ENCODE measurements at regions not wholly inside any gene's neighbourhood (a gene's known extent, or its start where the extent isn't known, plus 50 kb on each side); places are given as distances from the start of the nearest gene placed in this dataset.
"Not testable (repeated sequence)": the region's sequence is repeated elsewhere in the genome, so short reads cannot be mapped to it uniquely, and the experiment has no call there.

- ATAC-seq = no peak
- intact Hi-C loops (cut with DNase I) = no loop called here
- DNase-seq (ENCODE audit: missing footprints) = no peak
Observed at GRCh38 chr2:216754336-216754735, 59.0 kb upstream of the IGFBP5 start.

- ATAC-seq (peak; percentile 13), DNase-seq (ENCODE audit: missing footprints) (no peak)
- intact Hi-C loops (cut with DNase I) = no loop called here
Observed at GRCh38 chr2:216752855-216753505, 57.6 kb upstream of the IGFBP5 start.

- intact Hi-C loops (cut with DNase I); DNase-seq (ENCODE audit: missing footprints); ATAC-seq: not testable (repeated sequence)
Observed at GRCh38 chr2:216750750-216751149, 55.4 kb upstream of the IGFBP5 start.

- DNase-seq (ENCODE audit: missing footprints) = not testable (repeated sequence)
Observed at GRCh38 chr2:216746268-216746667, 50.9 kb upstream of the IGFBP5 start.

GRCh38 chr2:216745453-216745852 lies 50.1 kb upstream of the IGFBP5 start:
- DNase-seq (ENCODE audit: missing footprints) (no peak), ATAC-seq (no peak)
- intact Hi-C loops (cut with DNase I) = no loop called here

More at GRCh38 chr2:216746268-216746667, 50.9 kb upstream of the IGFBP5 start:
- ATAC-seq; intact Hi-C loops (cut with DNase I): not testable (repeated sequence)

All from Right ventricle myocardium inferior (tissue), 1 donor.